GM23248 (cell line): ENCODE measurements at regions not wholly inside any gene's neighbourhood (a gene's known extent, or its start where the extent isn't known, plus 50 kb on each side); places are given as distances from the start of the nearest gene placed in this dataset.
A peak's percentile ranks its signal among the peaks of the same experiment; 100 is the strongest.

Experiments
- DNase-seq: peaks from one replicate; pipeline ENCODE4 v3.0.0-alpha.2; 2015
- H2AFZ ChIP-seq: fragments of 200-600 bp; sonication (generic); 2 replicates; pipeline ENCODE4 v1.6.1; 2016; ENCODE audit warnings: antibody characterized with exemption
- H3F3A ChIP-seq: fragments of 200-600 bp; sonication (generic); 2 replicates; pipeline ENCODE4 v1.6.1; 2016; ENCODE audit warnings: mild to moderate bottlenecking, antibody characterized with exemption, mixed run types; ENCODE audit not compliant: insufficient read depth
- H3K27ac ChIP-seq: fragments of 200-600 bp; sonication (generic); 2 replicates; pipeline ENCODE4 v1.5.1; 2016; ENCODE audit warnings: mild to moderate bottlenecking
- H3K27me3 ChIP-seq: fragments of 200-600 bp; sonication (generic); replicated peaks from 2 replicates; pipeline ENCODE4 v1.6.1; 2016; ENCODE audit warnings: mild to moderate bottlenecking; ENCODE audit not compliant: insufficient read depth
- H3K36me3 ChIP-seq: fragments of 200-600 bp; sonication (generic); 2 replicates; pipeline ENCODE4 v1.6.1; 2016; ENCODE audit warnings: low read depth, mild to moderate bottlenecking
- H3K4me1 ChIP-seq: fragments of 200-600 bp; sonication (generic); 2 replicates; pipeline ENCODE4 v1.6.1; 2016; ENCODE audit warnings: mild to moderate bottlenecking; ENCODE audit not compliant: insufficient read depth
- H3K4me2 ChIP-seq: fragments of 200-600 bp; sonication (generic); one replicate; pipeline ENCODE4 v1.6.1; 2016; ENCODE audit warnings: mild to moderate bottlenecking; ENCODE audit not compliant: unreplicated experiment
- H3K4me3 ChIP-seq: fragments of 200-600 bp; sonication (generic); 2 replicates; pipeline ENCODE4 v1.5.1; 2016; ENCODE audit warnings: mild to moderate bottlenecking
- H3K79me2 ChIP-seq: fragments of 200-600 bp; sonication (generic); 2 replicates; pipeline ENCODE4 v1.6.1; 2016; ENCODE audit warnings: mild to moderate bottlenecking; ENCODE audit not compliant: insufficient read depth
- H3K9ac ChIP-seq: fragments of 200-600 bp; sonication (generic); 2 replicates; pipeline ENCODE4 v1.6.1; 2016; ENCODE audit warnings: mild to moderate bottlenecking
- H3K9me2 ChIP-seq: fragments of 200-600 bp; sonication (generic); 2 replicates; pipeline ENCODE4 v1.6.1; 2016; ENCODE audit warnings: mixed run types, mild to moderate bottlenecking, moderate library complexity; ENCODE audit not compliant: insufficient read depth
- H3K9me3 ChIP-seq: fragments of 200-600 bp; sonication (generic); one replicate; pipeline ENCODE4 v1.6.1; 2017; ENCODE audit warnings: low read depth
- H4K20me1 ChIP-seq: fragments of 200-600 bp; sonication (generic); 2 replicates; pipeline ENCODE4 v1.6.0; 2016; ENCODE audit not compliant: insufficient read depth
- EZH2 ChIP-seq: fragments of 200-600 bp; sonication (generic); IDR thresholded peaks from 2 replicates; pipeline ENCODE4 v1.6.1; 2018; ENCODE audit warnings: antibody characterized with exemption, mild to moderate bottlenecking; ENCODE audit not compliant: insufficient read depth, poor library complexity, severe bottlenecking
- EZH2phosphoT487 ChIP-seq: fragments of 200-600 bp; sonication (generic); IDR thresholded peaks from 2 replicates; pipeline ENCODE4 v1.6.1; 2018; ENCODE audit warnings: antibody characterized with exemption, moderate library complexity, mild to moderate bottlenecking, low read depth; ENCODE audit not compliant: insufficient read depth
- WGBS, 2 experiments: methylation state at CpG; one replicate each; pipeline ENCODE4 v1.1.6; 2015 to 2017; ENCODE audit warnings: low lambda C conversion rate in 2 of 2, low coverage in 1 of 2; ENCODE audit errors: missing lambda C conversion rate in 2 of 2; 5-methylcytosine and 5-hydroxymethylcytosine counted together
- in situ Hi-C: fragments of 300-500 bp; cut with MboI; formaldehyde crosslinking; loops from 2 replicates; pipeline ENCODE4 v1.15.0; 2020

- Histone ChIP-seq H3K4me1 (no peaks in the 10 kb centered on the region), H3K9me3 (no peaks in the 10 kb centered on the region), H3K4me2 (no peak overlapping the region), H4K20me1 (no peaks in the 10 kb centered on the region), H3K4me3 (no peak overlapping the region), H3K9me2 (no peaks in the 10 kb centered on the region), H3K36me3 (no peaks in the 10 kb centered on the region), H3K27ac (no peak overlapping the region), H3K79me2 (no peaks in the 10 kb centered on the region), H3K27me3 (no peaks in the 10 kb centered on the region), H3K9ac (no peak overlapping the region), H3F3A (no peaks in the 10 kb centered on the region), H2AFZ (no peak overlapping the region)
- 40 to 42% methylated on average over 5 of the region's 5 CpGs for WGBS, 2 experiments
- in situ Hi-C loops, result no loop called here
- no peak for TF ChIP-seq EZH2phosphoT487
- DNase-seq, result no peak
These were observed 893.3 kb downstream of the FAM181B start for GRCh38 chr11:81840380-81840779.

GRCh38 chr11:81839976-81840375 is 893.7 kb downstream of the FAM181B start:
- Histone ChIP-seq H3K4me2 (no peak overlapping the region), H2AFZ (no peak overlapping the region), H3K9me3 (no peaks in the 10 kb centered on the region), H3K9me2 (no peaks in the 10 kb centered on the region), H3K9ac (no peak overlapping the region), H3K4me1 (no peaks in the 10 kb centered on the region), H3K4me3 (no peak overlapping the region), H4K20me1 (no peaks in the 10 kb centered on the region), H3K27ac (no peak overlapping the region), H3K36me3 (no peaks in the 10 kb centered on the region), H3F3A (no peaks in the 10 kb centered on the region), H3K27me3 (no peaks in the 10 kb centered on the region), H3K79me2 (no peaks in the 10 kb centered on the region)
- WGBS, 2 experiments, result 3 to 20% methylated on average over 1 of the region's 1 CpG
- no peak for TF ChIP-seq EZH2phosphoT487
- TF ChIP-seq EZH2, result no peak
- DNase-seq, result no peak
- in situ Hi-C loops, result no loop called here

GRCh38 chr11:81839016-81839415 is 894.6 kb downstream of the FAM181B start:
- Histone ChIP-seq H3K9ac (no peak overlapping the region), H2AFZ (no peak overlapping the region), H4K20me1 (no peaks in the 10 kb centered on the region), H3K4me1 (no peaks in the 10 kb centered on the region), H3K79me2 (no peaks in the 10 kb centered on the region), H3K4me2 (no peak overlapping the region), H3K36me3 (no peaks in the 10 kb centered on the region), H3K9me2 (no peaks in the 10 kb centered on the region), H3F3A (no peaks in the 10 kb centered on the region), H3K4me3 (no peak overlapping the region), H3K27me3 (no peaks in the 10 kb centered on the region), H3K9me3 (no peaks in the 10 kb centered on the region), H3K27ac (no peak overlapping the region)
- TF ChIP-seq EZH2, result no peak
- TF ChIP-seq EZH2phosphoT487, result no peak
- WGBS, 2 experiments, result 70 to 72% methylated on average over 3 of the region's 3 CpGs
- in situ Hi-C loops, result no loop called here
- DNase-seq, result no peak

GRCh38 chr11:81829976-81830375 is 903.7 kb downstream of the FAM181B start:
- H3K79me2 ChIP-seq, result no peaks in the 10 kb centered on the region
- H3K27ac ChIP-seq, result no peak overlapping the region
- no peaks in the 10 kb centered on the region for H4K20me1 ChIP-seq
- H3K27me3 ChIP-seq, result no peaks in the 10 kb centered on the region
- in situ Hi-C loops, result no loop called here
- H2AFZ ChIP-seq, result no peak overlapping the region
- H3K4me1 ChIP-seq, result 0 out of 2 replicates have a peak, but pooled peaks cover 3% of the 10 kb centered on the region
- H3K9me3 ChIP-seq, result no peaks in the 10 kb centered on the region
- H3K9ac ChIP-seq, result no peak overlapping the region
- TF ChIP-seq EZH2phosphoT487 (no peak), EZH2 (no peak)
- H3K36me3 ChIP-seq, result no peaks in the 10 kb centered on the region
- no peak overlapping the region for H3K4me2 ChIP-seq
- H3F3A ChIP-seq, result no peaks in the 10 kb centered on the region
- DNase-seq, result peak; percentile 4
- no peaks in the 10 kb centered on the region for H3K9me2 ChIP-seq
- H3K4me3 ChIP-seq, result no peak overlapping the region

- Histone ChIP-seq H3K9me2 (no peaks in the 10 kb centered on the region), H3K36me3 (no peaks in the 10 kb centered on the region), H3K4me3 (no peak overlapping the region), H3K27ac (no peak overlapping the region), H3K27me3 (no peaks in the 10 kb centered on the region), H2AFZ (no peak overlapping the region), H3K4me2 (no peak overlapping the region), H3K9ac (no peak overlapping the region), H3K79me2 (no peaks in the 10 kb centered on the region), H3K9me3 (no peaks in the 10 kb centered on the region), H3K4me1 (0 out of 2 replicates have a peak, but pooled peaks cover 3% of the 10 kb centered on the region), H3F3A (no peaks in the 10 kb centered on the region), H4K20me1 (no peaks in the 10 kb centered on the region)
- TF ChIP-seq EZH2phosphoT487 (no peak), EZH2 (no peak)
- in situ Hi-C loops, result no loop called here
- no peak for DNase-seq
These were observed 908.3 kb downstream of the FAM181B start for GRCh38 chr11:81825346-81825745.
